Neural progenitor cell (in vitro differentiated cells): ENCODE measurements at regions not wholly inside any gene's neighbourhood (a gene's known extent, or its start where the extent isn't known, plus 50 kb on each side); places are given as distances from the start of the nearest gene placed in this dataset.

Experiments
- DNase-seq: peaks from one replicate; pipeline ENCODE4 v3.0.0-alpha.2; 2016; ENCODE audit warnings: low spot score
- H2AFZ ChIP-seq: fragments of 200-600 bp; sonication (generic); replicated peaks from 2 replicates; pipeline ENCODE4 v1.6.1; 2016; ENCODE audit warnings: antibody characterized with exemption
- H3F3A ChIP-seq: fragments of 200-600 bp; sonication (generic); 2 replicates; pipeline ENCODE4 v1.6.1; 2016; ENCODE audit warnings: antibody characterized with exemption, low read depth
- H3K27ac ChIP-seq: fragments of 200-600 bp; sonication (generic); 2 replicates; pipeline ENCODE4 v1.5.1; 2016; ENCODE audit warnings: mild to moderate bottlenecking
- H3K27me3 ChIP-seq: fragments of 200-600 bp; sonication (generic); 2 replicates; pipeline ENCODE4 v1.6.1; 2016; ENCODE audit warnings: mild to moderate bottlenecking, moderate library complexity
- H3K36me3 ChIP-seq: fragments of 200-600 bp; sonication (generic); 2 replicates; pipeline ENCODE4 v1.5.1; 2016
- H3K4me1 ChIP-seq: fragments of 200-600 bp; sonication (generic); 2 replicates; pipeline ENCODE4 v1.6.1; 2016; ENCODE audit warnings: mixed run types
- H3K4me2 ChIP-seq: fragments of 200-600 bp; sonication (generic); 2 replicates; pipeline ENCODE4 v1.6.1; 2016
- H3K4me3 ChIP-seq: fragments of 200-600 bp; sonication (generic); 2 replicates; pipeline ENCODE4 v1.5.1; 2016
- H3K79me2 ChIP-seq: fragments of 200-600 bp; sonication (generic); 2 replicates; pipeline ENCODE4 v1.6.1; 2016; ENCODE audit warnings: low read depth
- H3K9ac ChIP-seq: fragments of 200-600 bp; sonication (generic); 2 replicates; pipeline ENCODE4 v1.6.1; 2016
- H3K9me3 ChIP-seq: fragments of 200-600 bp; sonication (generic); 2 replicates; pipeline ENCODE4 v1.5.1; 2016; ENCODE audit warnings: low read depth
- H4K20me1 ChIP-seq: fragments of 200-600 bp; sonication (generic); 2 replicates; pipeline ENCODE4 v1.6.1; 2016; ENCODE audit warnings: low read depth
- H3K27ac Mint-ChIP-seq: 3 replicates; pipeline ENCODE4 v1.8.0; 2021; ENCODE audit warnings: mixed read lengths
- H3K27me3 Mint-ChIP-seq: 2 replicates; pipeline ENCODE4 v1.8.0; 2022; ENCODE audit warnings: low read depth, mild to moderate bottlenecking, inconsistent platforms, moderate library complexity, mixed read lengths; ENCODE audit not compliant: insufficient read depth
- H3K36me3 Mint-ChIP-seq: 3 replicates; pipeline ENCODE4 v1.8.0; 2021; ENCODE audit warnings: mixed read lengths
- H3K4me1 Mint-ChIP-seq: 3 replicates; pipeline ENCODE4 v1.8.0; 2021; ENCODE audit warnings: mixed read lengths
- H3K4me3 Mint-ChIP-seq: 3 replicates; pipeline ENCODE4 v1.8.0; 2021; ENCODE audit warnings: mild to moderate bottlenecking, moderate library complexity, mixed read lengths
- H3K9me3 Mint-ChIP-seq: 3 replicates; pipeline ENCODE4 v1.8.0; 2020; ENCODE audit warnings: mixed read lengths
- EZH2 ChIP-seq: fragments of 200-600 bp; sonication (generic); IDR thresholded peaks from 2 replicates; pipeline ENCODE4 v1.6.1; 2017; ENCODE audit warnings: antibody characterized with exemption, mild to moderate bottlenecking, moderate library complexity
- EZH2phosphoT487 ChIP-seq: fragments of 200-600 bp; sonication (generic); IDR thresholded peaks from 2 replicates; pipeline ENCODE4 v1.6.1; 2017; ENCODE audit warnings: antibody characterized with exemption
- TF ChIP-seq, protein P1 (sequence below): fragments of 200-600 bp; sonication (generic); IDR thresholded peaks from 2 replicates; pipeline ENCODE4 v1.5.1; 2017; ENCODE audit warnings: antibody characterized with exemption, mild to moderate bottlenecking

DNA sequence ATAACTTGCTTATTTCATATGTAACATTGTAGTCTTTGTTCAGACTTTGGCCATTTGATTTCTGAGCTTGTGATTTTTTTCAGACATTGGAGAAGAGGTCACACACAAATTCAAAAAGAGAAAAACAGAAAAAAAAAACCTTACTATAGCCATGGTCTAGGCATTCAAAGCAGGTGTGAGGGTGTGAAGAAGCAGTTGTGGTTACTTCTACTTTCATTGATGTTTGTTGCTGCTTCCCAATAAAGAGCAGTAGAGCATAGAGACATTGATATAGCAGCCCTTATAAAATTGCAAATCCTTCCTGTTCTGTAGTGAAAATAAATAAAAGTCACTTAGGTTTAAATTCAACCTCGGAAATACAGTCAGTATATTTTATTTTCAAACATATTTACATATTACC is 671.6 kb downstream of the GRXCR1 start:
- H3K27ac Mint-ChIP-seq = no peak overlapping the region
- TF ChIP-seq, protein P1, sequence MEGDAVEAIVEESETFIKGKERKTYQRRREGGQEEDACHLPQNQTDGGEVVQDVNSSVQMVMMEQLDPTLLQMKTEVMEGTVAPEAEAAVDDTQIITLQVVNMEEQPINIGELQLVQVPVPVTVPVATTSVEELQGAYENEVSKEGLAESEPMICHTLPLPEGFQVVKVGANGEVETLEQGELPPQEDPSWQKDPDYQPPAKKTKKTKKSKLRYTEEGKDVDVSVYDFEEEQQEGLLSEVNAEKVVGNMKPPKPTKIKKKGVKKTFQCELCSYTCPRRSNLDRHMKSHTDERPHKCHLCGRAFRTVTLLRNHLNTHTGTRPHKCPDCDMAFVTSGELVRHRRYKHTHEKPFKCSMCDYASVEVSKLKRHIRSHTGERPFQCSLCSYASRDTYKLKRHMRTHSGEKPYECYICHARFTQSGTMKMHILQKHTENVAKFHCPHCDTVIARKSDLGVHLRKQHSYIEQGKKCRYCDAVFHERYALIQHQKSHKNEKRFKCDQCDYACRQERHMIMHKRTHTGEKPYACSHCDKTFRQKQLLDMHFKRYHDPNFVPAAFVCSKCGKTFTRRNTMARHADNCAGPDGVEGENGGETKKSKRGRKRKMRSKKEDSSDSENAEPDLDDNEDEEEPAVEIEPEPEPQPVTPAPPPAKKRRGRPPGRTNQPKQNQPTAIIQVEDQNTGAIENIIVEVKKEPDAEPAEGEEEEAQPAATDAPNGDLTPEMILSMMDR = no peak
- TF ChIP-seq EZH2 = no peak
- no peak for TF ChIP-seq EZH2phosphoT487
- H3K4me1 ChIP-seq = no peaks in the 10 kb centered on the region
- no peaks in the 10 kb centered on the region for H3F3A ChIP-seq
- H3K27ac ChIP-seq = no peak overlapping the region
- H3K36me3 ChIP-seq = no peaks in the 10 kb centered on the region
- no peaks in the 10 kb centered on the region for H3K27me3 Mint-ChIP-seq
- no peak overlapping the region for H2AFZ ChIP-seq
- H3K9me3 ChIP-seq = no peaks in the 10 kb centered on the region
- H3K27me3 ChIP-seq = no peaks in the 10 kb centered on the region
- no peak overlapping the region for H3K4me3 ChIP-seq
- DNase-seq = no peak
- no peak overlapping the region for H3K4me2 ChIP-seq
- H3K79me2 ChIP-seq = no peaks in the 10 kb centered on the region
- H4K20me1 ChIP-seq = no peaks in the 10 kb centered on the region
- H3K9ac ChIP-seq = no peak overlapping the region
- H3K4me1 Mint-ChIP-seq = no peaks in the 10 kb centered on the region
- H3K9me3 Mint-ChIP-seq = no peaks in the 10 kb centered on the region
- no peak overlapping the region for H3K4me3 Mint-ChIP-seq
- H3K36me3 Mint-ChIP-seq = no peaks in the 10 kb centered on the region

DNA sequence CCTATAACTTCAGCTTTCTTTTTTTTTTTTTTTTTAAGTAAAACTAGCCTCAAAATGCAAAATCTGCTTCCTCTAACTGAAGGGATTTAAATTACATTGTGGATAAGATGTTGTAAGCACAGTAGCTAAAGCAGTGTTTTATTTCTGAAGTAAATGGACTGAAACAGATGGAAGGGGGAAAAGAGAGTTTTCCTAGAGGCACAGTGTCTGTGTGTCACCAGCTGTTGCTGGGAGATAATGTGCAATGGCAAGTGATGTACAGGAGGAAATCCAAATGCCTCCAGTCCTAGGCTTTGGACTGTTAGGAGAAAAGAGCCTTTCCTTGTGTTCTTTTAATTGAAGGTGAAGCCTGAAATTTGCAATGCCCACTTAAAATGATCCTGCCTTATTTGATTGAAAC is 672.1 kb downstream of the GRXCR1 start:
- no peaks in the 10 kb centered on the region for H3K79me2 ChIP-seq
- H3K9ac ChIP-seq = no peak overlapping the region
- H3K9me3 Mint-ChIP-seq = no peaks in the 10 kb centered on the region
- H4K20me1 ChIP-seq = no peaks in the 10 kb centered on the region
- H3K27me3 ChIP-seq = no peaks in the 10 kb centered on the region
- no peaks in the 10 kb centered on the region for H3K9me3 ChIP-seq
- no peak for TF ChIP-seq EZH2
- TF ChIP-seq EZH2phosphoT487 = no peak
- TF ChIP-seq, protein P1 = no peak
- H3K27ac Mint-ChIP-seq = no peak overlapping the region
- no peaks in the 10 kb centered on the region for H3F3A ChIP-seq
- no peaks in the 10 kb centered on the region for H3K27me3 Mint-ChIP-seq
- DNase-seq = no peak
- H3K4me1 Mint-ChIP-seq = no peaks in the 10 kb centered on the region
- no peak overlapping the region for H2AFZ ChIP-seq
- no peaks in the 10 kb centered on the region for H3K4me1 ChIP-seq
- no peak overlapping the region for H3K4me2 ChIP-seq
- H3K4me3 ChIP-seq = no peak overlapping the region
- no peak overlapping the region for H3K4me3 Mint-ChIP-seq
- H3K36me3 Mint-ChIP-seq = no peaks in the 10 kb centered on the region
- no peak overlapping the region for H3K27ac ChIP-seq
- H3K36me3 ChIP-seq = no peaks in the 10 kb centered on the region

DNA sequence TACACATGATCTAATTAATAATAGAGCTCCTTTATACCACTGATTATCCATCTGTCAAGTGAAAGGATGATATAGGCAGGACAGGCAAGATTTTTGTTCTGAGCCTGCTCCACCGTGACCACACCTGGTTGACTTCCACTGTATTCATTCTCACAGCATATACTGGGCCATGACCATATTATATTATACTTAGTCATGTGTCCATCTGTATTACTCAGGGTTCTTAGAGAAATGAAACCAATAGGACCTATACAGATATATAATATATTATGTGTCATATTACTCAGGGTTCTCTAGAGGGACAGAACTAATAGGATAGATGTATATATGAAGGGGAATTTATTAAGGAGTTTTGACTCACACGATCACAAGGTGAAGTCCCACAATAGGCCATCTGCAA is 675.1 kb downstream of the GRXCR1 start:
- Mint-ChIP-seq H3K36me3 (no peaks in the 10 kb centered on the region), H3K4me1 (no peaks in the 10 kb centered on the region), H3K9me3 (no peaks in the 10 kb centered on the region), H3K27ac (no peak overlapping the region), H3K27me3 (no peaks in the 10 kb centered on the region), H3K4me3 (no peak overlapping the region)
- Histone ChIP-seq H3K27ac (no peak overlapping the region), H3K4me2 (no peak overlapping the region), H3K4me1 (no peaks in the 10 kb centered on the region), H3K79me2 (no peaks in the 10 kb centered on the region), H2AFZ (no peak overlapping the region), H3K27me3 (no peaks in the 10 kb centered on the region), H3K9ac (no peak overlapping the region), H3K36me3 (no peaks in the 10 kb centered on the region), H4K20me1 (no peaks in the 10 kb centered on the region), H3K4me3 (no peak overlapping the region), H3F3A (no peaks in the 10 kb centered on the region), H3K9me3 (no peaks in the 10 kb centered on the region)
- no peak for DNase-seq
- no peak for TF ChIP-seq EZH2phosphoT487
- TF ChIP-seq EZH2 = no peak
- TF ChIP-seq, protein P1 = no peak

DNA sequence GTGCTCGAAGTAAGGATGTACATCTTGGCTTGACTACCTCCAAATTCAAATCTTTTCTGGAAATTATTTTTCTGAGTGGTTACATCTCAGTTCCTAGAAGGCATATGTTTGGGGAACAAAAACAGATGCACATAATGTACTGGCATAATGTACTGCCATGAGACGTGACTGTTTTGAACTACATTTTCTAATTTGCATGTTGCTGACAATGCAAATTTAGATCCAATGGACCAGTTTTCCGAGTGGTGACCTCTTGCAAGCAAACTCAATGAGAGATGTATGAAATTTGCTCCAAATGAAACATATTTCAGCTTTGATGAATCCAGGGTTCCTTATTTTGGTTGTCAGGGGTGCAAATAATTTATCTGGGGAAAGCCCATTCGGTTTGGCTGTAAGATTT is 694.3 kb downstream of the GRXCR1 start:
- H3K4me3 ChIP-seq = no peak overlapping the region
- no peak overlapping the region for H3K27ac ChIP-seq
- H2AFZ ChIP-seq = no peak overlapping the region
- Mint-ChIP-seq H3K4me1 (peaks cover 2% of the 10 kb centered on the region), H3K27ac (no peak overlapping the region), H3K27me3 (peaks cover 4% of the 10 kb centered on the region), H3K9me3 (no peaks in the 10 kb centered on the region), H3K36me3 (no peaks in the 10 kb centered on the region), H3K4me3 (no peak overlapping the region)
- no peaks in the 10 kb centered on the region for H3K9me3 ChIP-seq
- no peaks in the 10 kb centered on the region for H3K36me3 ChIP-seq
- H3K4me1 ChIP-seq = no peaks in the 10 kb centered on the region
- H4K20me1 ChIP-seq = no peaks in the 10 kb centered on the region
- no peak overlapping the region for H3K4me2 ChIP-seq
- no peak for TF ChIP-seq EZH2
- DNase-seq = no peak
- no peaks in the 10 kb centered on the region for H3K79me2 ChIP-seq
- no peaks in the 10 kb centered on the region for H3K27me3 ChIP-seq
- H3F3A ChIP-seq = no peaks in the 10 kb centered on the region
- H3K9ac ChIP-seq = no peak overlapping the region
